Kidney (tissue), 10 donors: ENCODE measurements at regions not wholly inside any gene's neighbourhood (a gene's known extent, or its start where the extent isn't known, plus 50 kb on each side); places are given as distances from the start of the nearest gene placed in this dataset.
"Not testable (repeated sequence)": the region's sequence is repeated elsewhere in the genome, so short reads cannot be mapped to it uniquely, and the experiment has no call there.

Source experiments
- DNase-seq, 5 donors: peaks; one replicate each; pipeline ENCODE4 v3.0.0-alpha.2; 2013 to 2020
- FAIRE-seq: peaks from 2 replicates; lab custom pipeline; 2012; peaks lifted over from hg19 to GRCh38; lab: Jason Lieb, UNC
- H3K27ac ChIP-seq, 2 donors: one replicate each; pipeline ENCODE4 v1.7.0; 2013; ENCODE audit warnings: low read depth in 2 of 2, low read length in 2 of 2, inconsistent platforms in 1 of 2
- H3K27me3 ChIP-seq: one replicate; pipeline ENCODE4 v1.7.1; 2013; ENCODE audit warnings: low read length, inconsistent platforms; ENCODE audit not compliant: control insufficient read depth, insufficient read depth
- H3K36me3 ChIP-seq, 3 donors: one replicate each; pipeline versions ENCODE4 v1.7.0 to v1.7.1; 2013; ENCODE audit warnings: low read length in 3 of 3, control low read depth in 1 of 3, inconsistent platforms in 1 of 3; ENCODE audit not compliant: insufficient read depth in 3 of 3, control insufficient read depth in 2 of 3
- H3K4me1 ChIP-seq, 3 donors: one replicate each; pipeline versions ENCODE4 v1.7.0 to v1.7.1; 2013; ENCODE audit warnings: low read length in 3 of 3, inconsistent platforms in 1 of 3, low read depth in 1 of 3; ENCODE audit not compliant: control insufficient read depth in 2 of 3, insufficient read depth in 2 of 3
- H3K4me3 ChIP-seq, 3 donors: one replicate each; pipeline versions ENCODE4 v1.7.0 to v1.8.1; 2013; ENCODE audit warnings: low read length in 3 of 3, control low read depth in 1 of 3, inconsistent platforms in 1 of 3
- H3K9ac ChIP-seq, 3 donors: one replicate each; pipeline versions ENCODE4 v1.7.0 to v1.7.1; 2013; ENCODE audit warnings: low read length in 3 of 3, control low read depth in 1 of 3, inconsistent platforms in 1 of 3
- H3K9me3 ChIP-seq, 3 donors: one replicate each; pipeline versions ENCODE4 v1.7.0 to v1.7.1; 2013; ENCODE audit warnings: low read length in 3 of 3, control low read depth in 1 of 3, inconsistent platforms in 1 of 3; ENCODE audit not compliant: control insufficient read depth in 2 of 3, insufficient read depth in 1 of 3
- intact Hi-C: fragments of 100-400 bp; cut with DNase I; formaldehyde crosslinking; loops from one replicate; pipeline ENCODE4 v1.11.1; 2022
- donor health status: control.
- donor health status: control.
- donor health status: DM: yes; HTN: yes; CAD: no.
- donor health status: Normal renal cell carcinoma (clear cell type).

GRCh38 chr9:65384066-65384465 lies 99.1 kb upstream of the FOXD4L5 start:
- intact Hi-C loops, FAIRE-seq: not testable (repeated sequence)

GRCh38 chr9:65383646-65384045 lies 98.6 kb upstream of the FOXD4L5 start:
- H3K36me3 ChIP-seq, H3K9me3 ChIP-seq, FAIRE-seq, H3K27me3 ChIP-seq, H3K9ac ChIP-seq, intact Hi-C loops, DNase-seq, H3K27ac ChIP-seq, H3K4me3 ChIP-seq, H3K4me1 ChIP-seq: not testable (repeated sequence)

More at GRCh38 chr9:65384066-65384465, 99.1 kb upstream of the FOXD4L5 start:
- not testable (repeated sequence) for H3K9ac ChIP-seq, H3K4me3 ChIP-seq, H3K9me3 ChIP-seq, H3K27me3 ChIP-seq, DNase-seq, H3K4me1 ChIP-seq, H3K27ac ChIP-seq, H3K36me3 ChIP-seq

- H3K9me3 ChIP-seq, FAIRE-seq, H3K4me3 ChIP-seq, intact Hi-C loops, DNase-seq, H3K27ac ChIP-seq, H3K36me3 ChIP-seq, H3K4me1 ChIP-seq, H3K27me3 ChIP-seq, H3K9ac ChIP-seq: not testable (repeated sequence)
Measured at GRCh38 chr9:65382701-65383318, 97.8 kb upstream of the FOXD4L5 start.
